AG04449 (cell line): ENCODE measurements at regions not wholly inside any gene's neighbourhood (a gene's known extent, or its start where the extent isn't known, plus 50 kb on each side); places are given as distances from the start of the nearest gene placed in this dataset.
"Not testable (repeated sequence)": the region's sequence is repeated elsewhere in the genome, so short reads cannot be mapped to it uniquely, and the experiment has no call there.

Experiments used
- CTCF ChIA-PET: fragments of 350-600 bp; formaldehyde crosslinking; extraction: SDS; loops from one replicate; lab custom pipeline; 2021; ENCODE audit warnings: antibody characterized with exemption; lab: Yijun Ruan, JAX
- POLR2A ChIA-PET: fragments of 400-600, 350-600 bp; formaldehyde crosslinking; extraction: SDS; loops from one replicate; lab custom pipeline; 2020; ENCODE audit warnings: antibody characterized with exemption, inconsistent platforms; lab: Yijun Ruan, JAX
- DNase-seq: peaks from one replicate; pipeline ENCODE4 v3.0.0-alpha.2; 2010; ENCODE audit warnings: low read depth, low spot score
- H3K4me3 ChIP-seq: 2 replicates; pipeline ENCODE4 v1.5.1; 2011; ENCODE audit warnings: low read depth, mild to moderate bottlenecking, control low read depth, low read length
- TF ChIP-seq, protein P1 (sequence below): IDR thresholded peaks from one replicate; pipeline ENCODE4 v1.5.1; 2011; ENCODE audit warnings: mild to moderate bottlenecking, moderate library complexity, low read length, control low read depth, inconsistent platforms; ENCODE audit not compliant: insufficient read depth; ENCODE audit errors: missing control alignments

DNA sequence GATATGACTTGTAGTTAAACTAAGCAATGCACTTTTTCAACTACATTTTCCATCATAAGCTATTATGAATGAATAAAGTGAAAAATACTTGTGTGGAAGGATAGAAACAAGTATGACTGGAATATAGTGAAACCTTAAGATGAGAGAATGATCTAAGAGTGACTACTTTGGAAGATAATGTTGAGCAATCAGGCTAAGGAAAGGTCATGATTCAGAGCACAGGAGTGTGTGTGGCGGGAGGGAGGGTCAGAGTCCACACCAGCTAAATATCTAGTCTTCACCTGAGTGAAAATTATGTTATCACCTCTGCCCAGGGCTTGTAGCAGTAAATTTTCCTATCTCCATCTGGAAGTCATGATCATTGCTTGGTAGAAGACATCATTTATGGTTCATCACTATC, 833.4 kb upstream of the ATXN8OS start:
- DNase-seq: no peak
- CTCF ChIA-PET: no interaction called here
- POLR2A ChIA-PET: no interaction called here
- no peak overlapping the region for H3K4me3 ChIP-seq
- TF ChIP-seq, protein P1, sequence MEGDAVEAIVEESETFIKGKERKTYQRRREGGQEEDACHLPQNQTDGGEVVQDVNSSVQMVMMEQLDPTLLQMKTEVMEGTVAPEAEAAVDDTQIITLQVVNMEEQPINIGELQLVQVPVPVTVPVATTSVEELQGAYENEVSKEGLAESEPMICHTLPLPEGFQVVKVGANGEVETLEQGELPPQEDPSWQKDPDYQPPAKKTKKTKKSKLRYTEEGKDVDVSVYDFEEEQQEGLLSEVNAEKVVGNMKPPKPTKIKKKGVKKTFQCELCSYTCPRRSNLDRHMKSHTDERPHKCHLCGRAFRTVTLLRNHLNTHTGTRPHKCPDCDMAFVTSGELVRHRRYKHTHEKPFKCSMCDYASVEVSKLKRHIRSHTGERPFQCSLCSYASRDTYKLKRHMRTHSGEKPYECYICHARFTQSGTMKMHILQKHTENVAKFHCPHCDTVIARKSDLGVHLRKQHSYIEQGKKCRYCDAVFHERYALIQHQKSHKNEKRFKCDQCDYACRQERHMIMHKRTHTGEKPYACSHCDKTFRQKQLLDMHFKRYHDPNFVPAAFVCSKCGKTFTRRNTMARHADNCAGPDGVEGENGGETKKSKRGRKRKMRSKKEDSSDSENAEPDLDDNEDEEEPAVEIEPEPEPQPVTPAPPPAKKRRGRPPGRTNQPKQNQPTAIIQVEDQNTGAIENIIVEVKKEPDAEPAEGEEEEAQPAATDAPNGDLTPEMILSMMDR: no peak

DNA sequence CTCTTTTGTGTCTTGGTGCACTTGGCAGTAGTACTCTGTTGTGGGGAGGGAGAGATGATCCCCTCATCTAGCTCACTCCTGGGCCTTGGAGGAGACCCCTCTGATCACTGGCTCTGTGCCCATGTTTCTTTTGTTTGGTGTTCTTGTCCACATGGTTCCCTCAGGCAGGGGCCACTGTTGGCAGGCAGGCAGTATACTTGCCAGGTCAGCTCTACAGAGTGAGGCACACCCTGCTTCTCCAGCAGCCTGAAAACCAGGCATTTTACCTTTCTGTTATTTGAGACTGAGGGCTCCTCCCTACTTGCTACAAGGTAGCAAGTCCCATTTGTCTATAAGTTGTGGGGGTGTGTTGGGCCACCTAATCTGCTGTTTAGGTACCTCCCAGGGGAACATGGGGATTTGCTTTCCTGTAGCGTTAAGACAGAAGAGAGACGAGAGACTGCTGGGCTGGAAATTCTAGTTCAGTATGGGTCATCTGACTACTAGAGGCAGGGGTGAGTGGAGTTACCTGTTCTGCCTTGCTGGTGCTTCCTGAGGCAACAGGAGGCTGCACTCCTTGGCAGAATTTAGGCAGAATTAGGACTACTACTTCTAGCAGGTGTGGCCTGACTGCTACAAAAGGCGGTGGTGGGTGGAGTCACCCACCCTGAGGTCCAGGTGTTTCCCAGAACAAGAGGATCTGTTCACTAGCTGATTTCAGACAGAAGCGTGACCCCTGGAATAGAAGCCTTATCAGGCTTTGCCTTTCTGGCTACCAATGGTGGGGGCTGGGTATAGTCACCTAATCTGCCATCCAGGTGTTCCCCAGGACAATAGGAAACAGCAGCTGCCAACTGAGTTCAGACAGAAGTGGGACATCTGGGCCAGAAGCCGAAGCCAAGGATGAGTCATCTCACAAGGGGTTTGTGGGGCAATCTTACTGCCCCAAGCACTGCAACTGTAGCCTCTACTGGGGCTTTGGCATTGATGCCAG, 843.0 kb upstream of the ATXN8OS start:
- DNase-seq: no peak
- TF ChIP-seq, protein P1: no peak
- ChIA-PET CTCF (no interaction called here), POLR2A (no interaction called here)
- no peak overlapping the region for H3K4me3 ChIP-seq

DNA sequence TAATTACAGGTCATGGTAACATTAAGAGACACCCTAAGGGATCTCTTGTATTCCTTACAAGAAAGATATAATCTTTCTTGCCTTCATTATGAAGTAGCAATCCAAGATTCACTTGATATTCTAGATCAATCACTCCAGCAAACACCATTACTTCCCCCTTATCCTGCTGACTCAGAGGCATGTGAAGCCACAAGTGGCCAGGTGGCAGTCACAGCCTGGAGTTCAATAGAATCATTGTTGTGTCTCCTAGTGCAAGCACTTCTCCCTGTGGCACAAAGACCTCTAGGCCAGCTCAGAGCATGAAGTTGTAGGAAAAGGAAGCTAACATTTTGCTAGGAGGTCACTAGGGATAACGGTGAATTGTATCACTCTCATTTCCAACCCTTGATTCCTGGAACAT, 864.3 kb upstream of the ATXN8OS start:
- DNase-seq: no peak
- POLR2A ChIA-PET: no interaction called here
- CTCF ChIA-PET: no interaction called here
- no peak overlapping the region for H3K4me3 ChIP-seq
- TF ChIP-seq, protein P1: no peak

DNA sequence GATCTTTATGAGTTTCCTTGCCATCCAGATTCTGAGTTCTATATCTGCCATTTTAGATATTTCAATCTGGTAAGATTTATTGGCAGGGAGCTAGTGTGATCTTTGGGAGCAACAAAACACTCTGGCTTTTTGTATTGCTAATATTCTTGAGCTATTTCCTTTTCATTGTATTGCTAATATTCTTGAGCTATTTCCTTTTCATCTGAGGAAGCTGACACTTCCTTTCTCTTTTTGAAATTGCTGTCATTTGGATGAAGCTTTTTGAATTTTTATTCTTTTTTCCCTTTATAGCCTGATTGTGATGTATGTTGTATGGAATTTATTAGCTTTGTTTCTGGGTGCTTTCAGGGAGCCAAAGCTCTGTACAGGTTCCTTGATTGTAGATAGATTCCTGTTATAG, 873.5 kb upstream of the ATXN8OS start:
- CTCF ChIA-PET: no interaction called here
- POLR2A ChIA-PET: no interaction called here

DNA sequence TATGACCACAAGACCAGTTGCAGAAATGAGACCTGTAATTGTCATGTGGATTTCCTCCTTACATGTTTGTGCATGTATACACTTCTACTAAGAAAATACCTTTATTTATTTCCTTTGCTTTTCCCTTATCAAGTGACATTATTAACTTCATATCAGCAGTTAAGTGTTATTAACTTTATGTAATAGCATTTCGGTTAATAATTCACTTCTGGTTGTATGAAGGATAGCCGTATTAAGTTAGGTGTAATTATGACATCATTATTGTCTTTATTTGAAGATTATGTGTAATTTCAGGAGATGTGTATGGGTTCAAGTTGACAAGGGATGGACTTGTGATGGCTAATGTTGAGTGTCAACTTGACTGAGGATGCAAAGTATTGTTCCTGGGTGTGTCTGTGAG, 881.2 kb upstream of the ATXN8OS start:
- TF ChIP-seq, protein P1: no peak
- CTCF ChIA-PET: no interaction called here
- no peak for DNase-seq
- POLR2A ChIA-PET: no interaction called here
- H3K4me3 ChIP-seq: no peak overlapping the region

More for the DNA sequence above, 873.5 kb upstream of the ATXN8OS start:
- TF ChIP-seq, protein P1: no peak
- no peak overlapping the region for H3K4me3 ChIP-seq
- DNase-seq: no peak

DNA sequence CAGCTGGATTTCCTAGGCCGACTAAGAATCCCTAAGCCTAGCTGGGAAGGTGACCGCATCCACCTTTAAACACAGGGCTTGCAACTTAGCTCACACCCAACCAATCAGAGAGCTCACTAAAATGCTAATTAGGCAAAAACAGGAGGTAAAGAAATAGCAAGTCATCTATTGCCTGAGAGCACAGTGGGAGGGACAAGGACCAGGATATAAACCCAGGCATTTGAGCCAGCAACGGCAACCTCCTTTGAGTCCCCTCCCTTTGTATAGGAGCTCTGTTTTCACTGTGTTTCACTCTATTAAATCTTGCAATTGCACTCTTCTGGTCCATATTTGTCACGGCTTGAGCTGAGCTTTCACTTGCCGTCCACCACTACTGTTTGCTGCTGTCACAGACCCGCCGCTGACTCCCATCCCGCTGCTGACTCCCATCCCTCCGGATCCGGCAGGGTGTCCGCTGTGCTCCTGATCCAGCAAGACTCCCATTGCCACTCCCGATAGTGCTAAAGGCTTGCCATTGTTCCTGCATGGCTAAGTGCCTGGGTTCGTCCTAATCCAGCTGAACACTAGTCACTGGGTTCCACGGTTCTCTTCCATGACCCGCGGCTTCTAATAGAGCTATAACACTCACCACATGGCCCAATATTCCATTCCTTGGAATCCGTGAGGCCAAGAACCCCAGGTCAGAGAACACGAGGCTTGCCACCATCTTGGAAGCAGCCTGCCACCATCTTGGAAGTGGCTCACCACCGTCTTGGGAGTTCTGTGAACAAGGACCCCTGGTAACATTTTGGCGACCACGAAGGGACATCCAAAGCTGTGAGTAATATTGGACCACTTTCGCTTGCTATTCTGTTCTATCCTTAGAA, 885.8 kb upstream of the ATXN8OS start:
- H3K4me3 ChIP-seq, POLR2A ChIA-PET, DNase-seq, CTCF ChIA-PET: not testable (repeated sequence)
